SJCRH30 (cell line): ENCODE measurements at regions not wholly inside any gene's neighbourhood (a gene's known extent, or its start where the extent isn't known, plus 50 kb on each side); places are given as distances from the start of the nearest gene placed in this dataset.

Experiments
- DNase-seq, 2 experiments: peaks; one replicate each; pipeline ENCODE4 v3.0.0-alpha.2; 2015 to 2020
- H3K27ac ChIP-seq: fragments of 250-450 bp; sonication (Bioruptor Pico); 2 replicates; pipeline ENCODE4 v1.5.1; 2020; ENCODE audit warnings: mild to moderate bottlenecking, moderate library complexity
- H3K27me3 ChIP-seq: fragments of 250-450 bp; sonication (Bioruptor Pico); 2 replicates; pipeline ENCODE4 v1.5.1; 2020; ENCODE audit warnings: mild to moderate bottlenecking, moderate library complexity
- H3K36me3 ChIP-seq: fragments of 250-450 bp; sonication (Bioruptor Pico); 2 replicates; pipeline ENCODE4 v1.5.1; 2020; ENCODE audit warnings: mild to moderate bottlenecking, moderate library complexity
- H3K4me1 ChIP-seq: fragments of 250-450 bp; sonication (Bioruptor Pico); 2 replicates; pipeline ENCODE4 v1.5.1; 2020; ENCODE audit warnings: mild to moderate bottlenecking, moderate library complexity
- H3K4me3 ChIP-seq: fragments of 250-450 bp; sonication (Bioruptor Pico); 2 replicates; pipeline ENCODE4 v1.5.1; 2020; ENCODE audit warnings: mild to moderate bottlenecking, moderate library complexity
- H3K9me3 ChIP-seq: fragments of 250-450 bp; sonication (Bioruptor Pico); replicated peaks from 2 replicates; pipeline ENCODE4 v1.5.1; 2020; ENCODE audit warnings: mild to moderate bottlenecking, moderate library complexity

GRCh38 chr18:70659036-70659925 is 370.4 kb downstream of the SOCS6 start:
- Histone ChIP-seq H3K4me3 (no peak overlapping the region), H3K9me3 (no peaks in the 10 kb centered on the region), H3K36me3 (no peaks in the 10 kb centered on the region), H3K27ac (no peak overlapping the region), H3K27me3 (no peaks in the 10 kb centered on the region), H3K4me1 (no peaks in the 10 kb centered on the region)
- no peak for DNase-seq

GRCh38 chr18:70653671-70654070 is 364.8 kb downstream of the SOCS6 start:
- Histone ChIP-seq H3K27me3 (no peaks in the 10 kb centered on the region), H3K27ac (no peak overlapping the region), H3K4me3 (no peak overlapping the region), H3K9me3 (no peaks in the 10 kb centered on the region), H3K4me1 (no peaks in the 10 kb centered on the region), H3K36me3 (no peaks in the 10 kb centered on the region)
- DNase-seq = no peak

GRCh38 chr18:70650878-70651277 is 362.0 kb downstream of the SOCS6 start:
- no peak overlapping the region for H3K4me3 ChIP-seq
- no peak for DNase-seq
- H3K4me1 ChIP-seq = no peaks in the 10 kb centered on the region
- H3K27ac ChIP-seq = no peak overlapping the region
- H3K36me3 ChIP-seq = no peaks in the 10 kb centered on the region
- H3K9me3 ChIP-seq = no peaks in the 10 kb centered on the region
- no peaks in the 10 kb centered on the region for H3K27me3 ChIP-seq

- Histone ChIP-seq H3K27me3 (no peaks in the 10 kb centered on the region), H3K27ac (no peak overlapping the region), H3K9me3 (no peaks in the 10 kb centered on the region), H3K4me3 (no peak overlapping the region), H3K4me1 (no peaks in the 10 kb centered on the region), H3K36me3 (no peaks in the 10 kb centered on the region)
- no peak for DNase-seq
These were observed 360.8 kb downstream of the SOCS6 start for GRCh38 chr18:70649683-70650082.

GRCh38 chr18:70645971-70646370 is 357.1 kb downstream of the SOCS6 start:
- Histone ChIP-seq H3K27me3 (no peaks in the 10 kb centered on the region), H3K36me3 (no peaks in the 10 kb centered on the region), H3K9me3 (no peaks in the 10 kb centered on the region), H3K4me1 (no peaks in the 10 kb centered on the region), H3K27ac (no peak overlapping the region), H3K4me3 (no peak overlapping the region)
- DNase-seq = no peak

- H3K4me3 ChIP-seq = no peak overlapping the region
- no peak for DNase-seq
- no peaks in the 10 kb centered on the region for H3K27me3 ChIP-seq
These were observed 355.0 kb downstream of the SOCS6 start for GRCh38 chr18:70643812-70644211.

GRCh38 chr18:70641156-70641775 is 352.4 kb downstream of the SOCS6 start:
- no peaks in the 10 kb centered on the region for H3K4me1 ChIP-seq
- H3K9me3 ChIP-seq = no peaks in the 10 kb centered on the region
- DNase-seq = no peak
- no peak overlapping the region for H3K4me3 ChIP-seq
- no peaks in the 10 kb centered on the region for H3K36me3 ChIP-seq
- H3K27ac ChIP-seq = no peak overlapping the region
- no peaks in the 10 kb centered on the region for H3K27me3 ChIP-seq

More at GRCh38 chr18:70643812-70644211, 355.0 kb downstream of the SOCS6 start:
- Histone ChIP-seq H3K36me3 (no peaks in the 10 kb centered on the region), H3K9me3 (no peaks in the 10 kb centered on the region), H3K27ac (no peak overlapping the region), H3K4me1 (no peaks in the 10 kb centered on the region)

GRCh38 chr18:70640336-70640887 is 351.6 kb downstream of the SOCS6 start:
- no peaks in the 10 kb centered on the region for H3K36me3 ChIP-seq
- no peak overlapping the region for H3K27ac ChIP-seq
- no peak overlapping the region for H3K4me3 ChIP-seq
- no peaks in the 10 kb centered on the region for H3K27me3 ChIP-seq
- no peaks in the 10 kb centered on the region for H3K9me3 ChIP-seq
- DNase-seq = no peak
- no peaks in the 10 kb centered on the region for H3K4me1 ChIP-seq

- Histone ChIP-seq H3K36me3 (no peaks in the 10 kb centered on the region), H3K27ac (no peak overlapping the region), H3K4me1 (no peaks in the 10 kb centered on the region), H3K4me3 (no peak overlapping the region), H3K27me3 (no peaks in the 10 kb centered on the region), H3K9me3 (no peaks in the 10 kb centered on the region)
- DNase-seq = no peak
These were observed 348.1 kb downstream of the SOCS6 start for GRCh38 chr18:70636991-70637390.

- Histone ChIP-seq H3K4me1 (no peaks in the 10 kb centered on the region), H3K36me3 (no peaks in the 10 kb centered on the region), H3K4me3 (no peak overlapping the region), H3K9me3 (no peaks in the 10 kb centered on the region), H3K27ac (no peak overlapping the region), H3K27me3 (no peaks in the 10 kb centered on the region)
- DNase-seq = no peak
These were observed 345.8 kb downstream of the SOCS6 start for GRCh38 chr18:70634576-70635147.

- H3K9me3 ChIP-seq = no peaks in the 10 kb centered on the region
- no peaks in the 10 kb centered on the region for H3K4me1 ChIP-seq
- H3K36me3 ChIP-seq = no peaks in the 10 kb centered on the region
- H3K4me3 ChIP-seq = no peak overlapping the region
- no peak overlapping the region for H3K27ac ChIP-seq
- DNase-seq = no peak
- no peaks in the 10 kb centered on the region for H3K27me3 ChIP-seq
These were observed 338.4 kb downstream of the SOCS6 start for GRCh38 chr18:70627182-70627802.

GRCh38 chr18:70622622-70623419 is 334.0 kb downstream of the SOCS6 start:
- no peak overlapping the region for H3K4me3 ChIP-seq
- no peaks in the 10 kb centered on the region for H3K27me3 ChIP-seq
- no peaks in the 10 kb centered on the region for H3K9me3 ChIP-seq
- no peak overlapping the region for H3K27ac ChIP-seq
- no peaks in the 10 kb centered on the region for H3K4me1 ChIP-seq
- DNase-seq = no peak
- no peaks in the 10 kb centered on the region for H3K36me3 ChIP-seq

GRCh38 chr18:70621710-70622109 is 332.9 kb downstream of the SOCS6 start:
- DNase-seq = no peak
- Histone ChIP-seq H3K27ac (no peak overlapping the region), H3K9me3 (no peaks in the 10 kb centered on the region), H3K4me1 (no peaks in the 10 kb centered on the region), H3K36me3 (no peaks in the 10 kb centered on the region), H3K27me3 (no peaks in the 10 kb centered on the region), H3K4me3 (no peak overlapping the region)
